Lung microvascular endothelial cell (primary cell): ENCODE measurements at regions not wholly inside any gene's neighbourhood (a gene's known extent, or its start where the extent isn't known, plus 50 kb on each side); places are given as distances from the start of the nearest gene placed in this dataset.

ENCODE experiments used
- DNase-seq, 2 donors: peaks; one replicate each; pipeline versions ENCODE4 v3.0.0 to v3.0.0-alpha.2; 2010; ENCODE audit warnings: low read depth in 2 of 2

DNA sequence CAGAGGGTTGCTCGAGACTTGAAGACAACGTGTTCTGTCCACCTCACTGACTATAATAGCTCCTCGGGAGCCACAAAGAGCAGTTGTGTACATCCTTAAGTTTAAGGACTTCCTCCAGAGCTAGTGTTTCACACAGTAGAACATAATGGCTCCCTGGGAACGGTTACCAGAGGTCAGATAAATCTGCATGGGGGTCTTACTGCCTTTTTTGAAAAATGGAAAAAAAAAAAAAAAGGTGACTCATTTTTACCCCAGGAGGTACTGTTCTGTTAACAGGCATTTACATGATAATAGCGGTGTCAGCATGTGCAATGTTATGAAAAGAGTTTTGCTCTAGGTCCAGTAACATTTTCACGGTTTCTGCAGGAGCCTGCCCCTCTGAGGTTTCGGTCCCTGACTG is 498.9 kb upstream of the WWC1 start:
- no peak for DNase-seq

GRCh38 chr5:167793700-167794099 is 497.7 kb upstream of the WWC1 start:
- no peak for DNase-seq

- no peak for DNase-seq
Observed at GRCh38 chr5:167794121-167794520, 497.3 kb upstream of the WWC1 start.

DNA sequence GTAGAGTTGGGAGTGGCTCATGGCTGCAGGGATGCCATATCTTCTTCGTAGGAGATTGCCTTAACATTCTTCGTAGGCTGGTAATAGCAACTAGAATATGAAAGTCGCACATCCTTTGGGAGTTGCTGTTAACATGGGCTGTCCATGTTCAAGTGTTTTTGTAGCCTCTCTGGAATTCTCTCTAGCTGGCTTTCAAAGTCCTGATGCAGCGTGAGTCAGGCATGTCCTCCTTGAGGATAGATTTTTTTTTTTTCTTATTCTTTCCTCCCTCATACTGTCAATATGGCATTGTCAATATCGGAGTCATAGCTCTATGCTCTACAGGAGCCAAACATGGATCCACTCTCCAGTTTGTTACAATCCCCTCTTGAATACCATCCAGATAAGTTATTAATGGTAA is 494.8 kb upstream of the WWC1 start:
- DNase-seq = no peak

DNA sequence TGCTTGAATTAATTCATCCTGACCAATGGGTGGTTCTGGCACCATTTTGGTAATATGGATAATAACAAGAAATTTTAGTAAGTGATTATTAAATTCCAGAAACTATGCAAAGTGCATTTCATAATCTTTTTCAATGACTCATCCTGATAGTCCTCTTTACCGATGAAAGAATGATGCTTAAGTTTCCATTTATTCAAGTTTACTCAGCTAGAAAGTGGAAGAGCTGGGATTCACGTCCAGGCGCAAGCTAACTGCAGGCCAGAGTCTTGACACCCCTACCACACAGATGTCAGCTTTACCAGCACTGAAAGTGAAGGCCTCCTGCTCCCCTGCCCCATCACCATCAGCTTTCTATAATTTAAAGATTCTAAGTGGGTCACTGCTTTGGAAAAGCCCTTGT is 493.5 kb upstream of the WWC1 start:
- no peak for DNase-seq

DNA sequence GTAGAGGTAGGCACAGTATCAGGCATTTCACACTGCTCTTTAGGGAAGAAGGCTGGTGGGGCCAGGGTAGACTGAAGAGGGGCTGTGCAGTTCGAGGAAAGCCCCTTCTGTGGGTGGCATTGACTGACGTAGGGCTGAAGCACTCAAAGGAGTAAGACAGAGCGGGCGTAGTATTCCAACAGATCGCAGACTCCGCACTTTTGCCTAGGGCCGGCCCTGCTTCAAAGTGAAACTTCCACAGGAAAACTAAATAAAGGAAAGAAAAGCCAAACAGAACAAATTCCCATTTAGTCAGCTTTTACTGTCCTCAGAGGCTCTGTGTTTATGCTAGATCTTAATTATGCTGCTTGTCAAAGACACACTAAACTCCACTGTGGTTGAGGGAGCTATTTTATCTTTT is 493.0 kb upstream of the WWC1 start:
- no peak for DNase-seq

- no peak for DNase-seq
Observed at GRCh38 chr5:167800427-167800826, 491.0 kb upstream of the WWC1 start.

DNA sequence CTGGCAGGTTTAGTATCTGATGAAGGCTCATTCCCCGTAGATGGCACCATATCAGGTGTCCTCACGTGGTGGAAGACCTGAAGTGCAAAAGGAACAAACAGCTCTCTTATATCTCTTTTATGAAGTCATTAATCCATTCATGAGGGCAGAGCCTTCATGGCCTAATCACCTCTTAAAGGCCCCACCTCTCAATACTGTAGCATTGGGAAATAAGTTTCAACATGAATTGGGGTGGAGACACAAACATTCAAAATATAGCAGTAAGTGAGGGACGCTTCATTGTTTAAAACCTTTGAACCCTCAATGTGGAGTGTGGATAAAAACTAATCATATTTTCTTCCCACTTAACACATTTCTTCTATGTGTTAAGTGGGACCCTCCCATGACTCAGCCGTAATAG is 489.4 kb upstream of the WWC1 start:
- no peak for DNase-seq

GRCh38 chr5:167802755-167803431 is 488.6 kb upstream of the WWC1 start:
- no peak for DNase-seq

GRCh38 chr5:167804512-167805220 is 486.8 kb upstream of the WWC1 start:
- no peak for DNase-seq

GRCh38 chr5:167810573-167810972 is 480.9 kb upstream of the WWC1 start:
- no peak for DNase-seq

DNA sequence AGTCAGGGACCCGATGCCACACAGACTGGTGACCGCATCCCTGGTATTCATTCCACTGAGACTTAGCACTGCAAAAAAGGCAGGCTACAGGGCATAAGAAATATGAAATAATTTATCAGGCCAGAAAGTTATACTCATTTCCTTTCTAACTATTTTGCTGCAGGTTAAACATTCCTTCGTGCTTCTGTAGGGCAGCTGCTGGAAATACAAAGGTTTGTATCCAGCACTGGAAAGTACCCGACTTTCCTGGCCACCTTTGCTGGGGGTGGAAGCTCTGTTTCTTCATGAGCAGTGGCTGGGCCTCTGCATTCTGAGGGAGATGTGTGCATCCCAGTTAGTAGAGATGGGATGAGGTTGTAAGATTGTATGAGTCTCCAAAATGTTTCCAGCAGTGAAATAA is 478.6 kb upstream of the WWC1 start:
- DNase-seq = no peak

DNA sequence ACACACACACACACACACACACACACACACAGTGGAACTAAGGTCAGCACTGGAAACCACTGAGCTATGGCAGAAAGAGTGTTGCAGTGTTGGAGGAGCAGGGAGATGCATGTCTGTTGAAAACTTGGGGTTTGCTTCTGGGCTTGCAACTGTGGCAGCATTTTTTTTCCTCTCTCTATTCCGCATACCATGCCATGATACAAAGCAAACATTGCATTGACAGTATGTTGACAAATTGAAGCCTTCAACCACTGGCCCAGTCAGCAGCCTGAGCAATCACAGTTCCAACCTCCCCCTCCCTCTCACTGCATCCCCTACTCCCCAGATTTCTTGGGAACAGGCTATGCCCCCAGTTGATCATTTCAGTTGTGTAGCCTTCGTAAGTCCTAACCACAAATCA is 478.1 kb upstream of the WWC1 start:
- DNase-seq = no peak

DNA sequence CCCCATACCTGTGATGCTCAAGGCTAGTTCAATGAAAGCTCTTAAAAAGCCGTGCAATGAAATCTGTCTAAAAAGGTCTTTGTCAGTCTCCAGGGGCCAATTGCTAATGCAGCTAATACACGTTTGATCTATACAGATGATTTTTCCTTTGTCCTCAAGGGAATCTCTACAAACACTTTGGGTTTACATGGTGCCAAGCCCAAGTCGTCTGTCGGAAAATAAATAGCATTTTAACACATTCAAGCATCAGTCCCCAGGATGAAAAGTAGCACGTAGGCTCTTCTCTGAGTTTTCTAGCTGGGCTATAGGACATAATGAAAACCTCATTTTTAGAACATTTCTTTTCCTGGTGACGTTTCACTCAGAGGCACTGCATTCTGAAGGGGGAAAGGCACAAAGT is 477.4 kb upstream of the WWC1 start:
- no peak for DNase-seq

DNA sequence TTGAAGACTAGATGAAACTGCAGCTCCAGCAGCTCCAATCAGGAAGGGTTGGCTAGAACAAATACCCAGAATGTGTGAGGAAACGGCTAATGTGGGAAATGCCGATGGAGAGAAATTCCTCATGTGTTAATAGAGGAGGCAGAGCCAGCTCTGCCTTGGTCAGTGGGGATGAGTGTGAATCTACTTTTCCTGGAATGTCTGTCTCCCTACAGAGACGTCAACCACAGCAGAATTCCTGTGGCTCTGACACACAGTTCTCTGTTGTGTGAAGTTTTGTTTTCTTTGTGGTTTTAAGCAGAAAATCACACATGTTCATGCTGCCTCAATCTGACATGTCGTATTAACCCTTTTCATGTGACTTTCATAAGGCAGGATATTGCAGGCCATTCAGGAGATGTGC is 476.6 kb upstream of the WWC1 start:
- DNase-seq = no peak

- DNase-seq = no peak
Observed at GRCh38 chr5:167816354-167816753, 475.1 kb upstream of the WWC1 start.

GRCh38 chr5:167816864-167817263 is 474.6 kb upstream of the WWC1 start:
- no peak for DNase-seq

DNA sequence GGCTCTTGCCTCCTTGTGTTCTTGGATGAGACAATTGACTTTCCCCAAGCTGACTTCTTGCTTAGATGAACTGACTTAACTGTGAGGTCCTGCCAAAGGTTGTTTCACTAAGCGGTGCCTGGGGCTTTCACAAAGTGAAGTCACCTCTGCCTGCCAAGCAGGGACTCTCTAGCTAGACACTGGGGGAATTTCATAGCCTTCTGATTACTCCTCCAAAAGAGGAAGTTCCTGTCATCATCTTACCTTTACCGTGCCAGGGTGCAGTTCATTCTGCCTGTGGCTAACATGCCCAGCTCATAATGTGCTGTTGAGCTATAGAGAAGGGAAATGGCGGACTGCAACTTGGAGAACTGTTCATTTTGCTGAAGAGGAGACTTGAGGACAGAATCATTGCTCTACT is 472.0 kb upstream of the WWC1 start:
- DNase-seq = no peak

GRCh38 chr5:167820101-167820990 is 471.1 kb upstream of the WWC1 start:
- no peak for DNase-seq

DNA sequence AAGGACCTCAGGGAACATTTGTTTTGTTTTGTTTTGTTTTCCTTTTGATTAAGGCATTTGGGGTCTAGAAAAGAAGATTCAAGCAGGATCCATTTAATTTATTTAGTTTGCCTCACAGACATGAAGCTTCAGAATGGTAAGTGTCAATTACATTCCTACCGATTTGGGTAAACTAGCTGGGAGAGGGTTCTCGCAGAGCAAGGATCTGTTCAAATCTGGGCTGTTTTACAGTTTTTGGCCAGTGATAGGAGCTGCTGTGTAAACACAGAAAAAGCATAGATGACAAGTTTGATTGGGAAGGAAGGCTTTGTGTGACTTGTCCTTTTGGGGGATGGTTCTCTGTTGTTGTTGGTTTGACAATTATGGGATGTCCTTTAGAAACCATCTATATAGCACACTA is 470.3 kb upstream of the WWC1 start:
- no peak for DNase-seq

- DNase-seq = no peak
Observed at GRCh38 chr5:167821669-167822068, 469.8 kb upstream of the WWC1 start.

DNA sequence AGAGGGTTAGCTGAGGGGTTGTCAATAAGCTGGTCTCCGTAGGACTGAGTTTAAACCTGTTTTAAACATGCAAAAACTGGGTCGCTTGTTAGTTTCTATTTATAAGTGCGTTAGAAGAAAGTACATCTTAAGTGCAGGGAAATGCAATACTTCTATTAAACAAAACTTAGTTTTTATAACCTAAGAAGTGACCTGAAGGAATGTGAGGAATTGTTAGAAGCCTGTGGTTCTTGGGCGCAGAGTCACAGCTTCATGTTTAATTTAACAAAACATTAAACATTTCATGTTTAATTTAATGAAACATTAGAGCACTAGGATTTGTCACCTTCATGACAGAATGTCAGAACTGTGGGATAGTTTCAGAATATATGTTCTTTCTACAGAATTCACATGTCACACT is 469.2 kb upstream of the WWC1 start:
- DNase-seq = no peak

- DNase-seq = no peak
Observed at GRCh38 chr5:167823405-167823804, 468.0 kb upstream of the WWC1 start.
